T follicular helper cell (primary cell): ENCODE measurements at regions not wholly inside any gene's neighbourhood (a gene's known extent, or its start where the extent isn't known, plus 50 kb on each side); places are given as distances from the start of the nearest gene placed in this dataset.
"Not testable (repeated sequence)": the region's sequence is repeated elsewhere in the genome, so short reads cannot be mapped to it uniquely, and the experiment has no call there.

ENCODE experiments used
- DNase-seq: peaks from one replicate; pipeline ENCODE4 v3.0.0-alpha.2; 2020; ENCODE audit warnings: low read depth

DNA sequence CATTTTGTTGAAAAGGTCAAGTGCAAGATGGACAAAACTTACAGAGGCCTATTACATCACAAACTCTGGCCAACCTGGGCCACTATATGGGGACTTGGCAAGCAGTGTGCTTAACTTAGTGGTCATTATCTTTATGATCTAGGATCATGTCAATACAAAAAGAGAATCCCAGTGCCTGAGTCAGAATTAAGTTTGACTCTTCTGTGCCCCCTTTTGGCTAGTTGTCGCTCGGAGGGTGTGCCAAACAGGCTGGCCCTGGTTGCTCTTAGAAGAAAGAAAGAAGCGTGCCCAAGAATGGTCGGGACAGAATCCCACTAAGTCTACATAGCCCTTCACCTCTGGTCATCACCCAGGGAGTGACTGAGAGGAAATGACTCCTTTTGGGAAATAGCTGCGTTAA, 100.1 kb downstream of the EIF4E start:
- DNase-seq, result peak; percentile 9

DNA sequence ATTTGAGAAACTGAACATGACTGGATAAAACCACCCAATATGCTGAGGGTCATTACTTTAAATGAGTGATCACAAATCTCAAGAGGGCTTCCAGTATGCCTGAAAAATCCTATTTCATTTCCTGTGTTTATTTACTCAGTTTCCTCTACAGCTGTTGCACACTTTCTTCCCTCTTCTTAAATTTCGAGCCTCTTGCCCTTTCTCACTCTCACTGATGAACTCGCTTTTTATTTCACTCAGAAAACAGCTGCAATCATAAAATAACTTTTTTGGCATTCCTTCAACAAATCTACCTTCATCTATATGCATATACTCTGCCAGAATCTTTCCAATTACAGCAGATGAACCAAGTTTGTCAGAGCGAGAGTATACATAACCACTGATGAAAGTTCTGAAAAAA, 101.3 kb downstream of the EIF4E start:
- no peak for DNase-seq

DNA sequence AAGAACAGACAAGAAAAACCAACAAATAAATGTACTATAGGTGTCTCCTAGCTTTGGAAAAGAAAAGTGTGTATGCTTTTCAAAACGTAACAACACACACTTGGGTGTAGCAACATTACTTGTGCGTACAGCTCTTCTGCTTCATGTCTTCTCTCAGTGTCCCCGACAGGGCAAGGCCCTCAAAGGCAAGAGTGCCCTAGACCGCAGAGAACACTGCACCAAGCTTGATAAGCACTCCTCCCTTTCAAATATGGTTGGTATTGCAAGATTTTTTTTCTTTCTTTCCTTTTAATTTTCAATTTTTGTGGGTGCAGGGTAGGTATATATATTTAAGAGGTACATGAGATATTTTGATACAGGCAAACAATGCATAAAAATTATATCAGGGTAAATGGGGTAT, 106.8 kb downstream of the EIF4E start:
- no peak for DNase-seq

DNA sequence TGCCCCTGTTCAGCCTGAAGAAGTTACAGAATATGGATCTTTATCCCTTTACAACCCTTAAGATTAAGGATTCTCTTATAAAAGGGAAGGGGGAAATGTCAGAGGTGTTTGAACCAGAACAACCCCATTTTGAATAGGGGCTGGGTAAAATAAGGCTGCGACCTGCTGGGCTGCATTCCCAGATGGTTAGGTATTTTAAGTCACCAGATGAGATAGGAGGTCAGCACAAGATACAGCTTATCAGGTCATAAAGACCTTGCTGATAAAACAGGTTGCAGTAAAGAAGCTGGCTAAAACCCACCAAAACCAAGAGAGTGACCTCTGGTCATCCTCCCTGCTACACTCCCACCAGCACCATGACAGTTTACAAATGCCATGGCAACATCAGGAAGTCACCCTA, 110.8 kb downstream of the EIF4E start:
- not testable (repeated sequence) for DNase-seq

DNA sequence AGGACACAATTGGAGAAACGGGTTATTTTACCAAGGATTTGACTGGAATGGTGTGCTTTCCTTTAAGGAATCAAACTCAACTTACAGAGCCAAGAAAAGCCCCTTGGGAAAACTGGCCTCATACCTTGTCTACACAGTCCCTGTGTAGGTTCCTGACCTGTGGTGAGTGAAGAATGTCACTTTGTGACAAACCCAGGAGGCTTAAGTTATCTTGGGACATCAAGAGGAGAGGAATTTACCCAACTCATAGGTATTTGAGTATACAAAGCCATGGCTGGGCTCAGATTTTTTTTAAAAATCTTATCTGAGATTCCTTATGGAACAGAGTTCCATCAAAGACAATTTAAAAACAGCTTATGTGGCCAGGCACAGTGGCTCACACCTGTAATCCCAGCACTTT, 112.1 kb downstream of the EIF4E start:
- DNase-seq, result no peak

DNA sequence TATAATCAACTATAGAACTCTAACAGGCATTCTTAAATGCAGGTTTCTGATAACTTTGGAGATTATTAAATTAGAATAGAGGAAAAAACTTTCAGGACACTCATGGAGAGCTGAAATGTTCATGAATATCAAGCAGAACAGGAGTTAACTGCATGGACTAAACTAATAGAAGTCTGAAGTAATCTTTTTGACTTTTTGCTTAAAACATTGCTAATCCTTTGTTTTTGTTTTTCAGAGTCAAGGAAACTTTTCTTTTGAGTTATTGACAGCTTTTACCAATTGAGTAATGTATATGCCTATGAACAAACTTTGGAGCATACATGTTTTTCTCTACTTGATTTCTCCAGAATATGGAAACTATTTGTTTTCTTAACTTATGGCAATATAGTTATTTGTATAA, 112.5 kb downstream of the EIF4E start:
- no peak for DNase-seq

DNA sequence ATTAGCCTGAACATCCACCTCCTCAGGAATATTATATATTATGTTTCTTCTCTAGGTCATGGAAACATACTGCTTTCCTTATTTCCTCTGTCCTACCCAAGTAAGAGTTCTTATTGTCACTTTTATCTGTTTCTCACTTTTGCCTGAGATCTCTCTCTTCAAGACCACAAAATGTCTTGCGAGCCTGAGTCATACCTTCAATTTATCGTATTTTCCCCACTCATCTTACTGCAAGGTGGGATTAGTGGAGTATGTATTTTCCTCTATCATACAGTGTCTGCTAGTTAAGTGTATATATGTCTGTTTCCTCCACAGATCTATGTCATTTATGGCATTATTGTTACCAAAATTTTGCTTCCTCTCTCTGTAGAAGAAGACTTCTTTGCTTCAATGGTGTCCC, 124.5 kb downstream of the EIF4E start:
- DNase-seq, result no peak

DNA sequence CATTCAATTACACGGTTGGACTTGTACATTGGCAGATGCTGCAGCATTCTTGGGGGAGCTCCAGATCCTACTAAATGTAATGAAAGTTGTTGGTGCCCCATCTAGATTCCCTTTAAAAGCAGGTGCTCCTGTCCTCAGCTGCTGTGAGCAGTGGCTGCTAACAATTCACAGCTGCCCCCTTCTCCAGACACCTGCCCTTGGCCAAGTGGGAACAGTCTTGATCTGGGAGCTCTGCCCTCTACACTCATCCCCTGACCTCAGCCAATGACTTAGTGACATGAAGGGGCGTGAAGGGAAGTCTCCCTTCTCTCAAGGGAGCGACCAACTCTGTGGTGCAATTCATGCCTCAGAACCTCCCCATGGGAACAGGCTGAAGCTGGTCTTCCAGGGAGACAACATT, 125.7 kb downstream of the EIF4E start:
- no peak for DNase-seq

DNA sequence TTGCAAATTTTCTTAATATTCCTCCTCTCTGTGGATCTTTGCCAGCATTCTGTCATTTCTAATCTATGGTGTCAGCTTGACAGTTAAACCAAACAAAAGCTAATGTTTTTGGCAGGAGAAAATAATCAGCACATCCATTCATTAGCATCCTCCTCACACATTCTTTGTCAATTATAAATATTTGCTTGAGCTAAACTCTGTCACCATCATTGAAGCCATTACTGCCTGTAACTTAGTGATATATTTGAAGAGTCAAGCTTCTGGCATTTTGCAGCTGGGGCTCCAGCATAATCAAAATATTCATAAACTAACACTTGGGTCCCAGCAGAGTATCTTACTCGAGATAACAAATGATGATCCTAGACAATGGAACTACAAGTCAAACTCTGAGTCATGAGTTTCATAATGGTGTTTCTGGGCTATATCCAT, 126.1 kb downstream of the EIF4E start:
- no peak for DNase-seq

DNA sequence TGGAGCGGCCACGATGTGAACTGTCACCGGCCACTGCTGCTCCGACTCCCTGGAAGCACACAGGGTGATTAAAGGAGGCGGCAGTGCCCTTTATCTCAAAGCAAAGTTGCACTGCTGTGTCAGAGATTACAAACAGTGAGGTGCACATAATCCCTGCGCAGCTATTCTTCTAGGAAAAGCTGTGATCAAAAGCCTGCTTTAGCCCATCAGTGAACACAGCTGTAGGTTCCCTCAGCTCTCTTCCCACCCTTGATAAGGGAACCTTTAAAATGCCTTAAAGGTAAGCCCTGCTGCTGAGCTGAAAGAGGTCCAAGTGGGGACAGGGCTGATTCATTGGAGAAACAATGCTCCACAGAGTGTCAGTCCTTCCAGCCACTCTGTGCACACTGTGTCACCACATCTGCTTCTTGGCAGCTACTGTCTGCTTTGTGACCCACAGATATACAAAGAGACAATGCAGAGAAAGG, 127.6 kb downstream of the EIF4E start:
- DNase-seq, result no peak

DNA sequence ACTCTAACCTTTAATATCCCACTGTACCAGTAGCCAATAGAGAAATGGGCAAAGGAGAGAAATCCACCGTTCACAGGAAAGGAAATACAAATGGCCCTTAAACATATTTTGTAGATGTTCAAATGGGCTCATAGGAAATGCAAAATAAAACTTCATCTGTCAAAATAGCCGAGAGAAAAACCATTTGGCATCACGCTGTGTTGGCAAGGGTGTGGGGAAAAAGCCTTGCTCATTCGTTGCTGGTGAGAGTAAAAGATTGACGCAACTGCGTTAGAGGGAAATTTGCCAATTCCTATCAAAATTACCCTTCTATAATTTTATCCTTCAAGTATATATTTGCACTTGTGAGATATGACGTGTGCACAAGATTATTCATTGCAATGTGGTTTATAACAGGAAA, 131.9 kb downstream of the EIF4E start:
- DNase-seq, result no peak

DNA sequence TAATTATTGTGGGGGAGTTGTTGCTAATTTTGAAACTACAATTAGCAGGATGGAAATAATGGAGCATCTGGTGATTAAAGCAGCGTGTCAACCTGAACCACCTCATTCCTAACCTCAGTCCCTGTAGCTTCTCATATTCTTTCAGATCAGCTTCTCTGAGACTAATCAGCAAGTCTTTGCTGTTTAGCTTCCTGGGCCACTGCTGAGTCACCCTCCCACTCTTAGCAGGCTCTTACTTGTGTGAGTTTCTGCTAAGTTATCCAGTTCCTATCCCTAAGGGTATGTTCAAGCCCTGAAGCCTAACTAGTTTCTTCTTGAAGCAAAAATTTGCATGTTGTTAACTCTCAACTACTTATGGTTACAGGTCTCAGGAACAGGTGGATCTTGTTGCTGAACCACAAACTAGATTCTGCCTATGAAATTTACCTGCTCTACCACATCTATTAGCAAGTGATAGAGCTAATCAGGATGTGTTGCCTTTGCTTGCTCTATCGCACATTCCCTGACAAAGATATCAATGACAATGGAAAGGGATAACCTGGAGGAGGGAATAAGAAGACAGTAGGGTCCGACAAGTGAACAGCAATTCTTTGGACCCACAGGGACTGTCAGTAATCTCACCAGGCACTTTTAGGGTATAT, 134.2 kb downstream of the EIF4E start:
- no peak for DNase-seq

DNA sequence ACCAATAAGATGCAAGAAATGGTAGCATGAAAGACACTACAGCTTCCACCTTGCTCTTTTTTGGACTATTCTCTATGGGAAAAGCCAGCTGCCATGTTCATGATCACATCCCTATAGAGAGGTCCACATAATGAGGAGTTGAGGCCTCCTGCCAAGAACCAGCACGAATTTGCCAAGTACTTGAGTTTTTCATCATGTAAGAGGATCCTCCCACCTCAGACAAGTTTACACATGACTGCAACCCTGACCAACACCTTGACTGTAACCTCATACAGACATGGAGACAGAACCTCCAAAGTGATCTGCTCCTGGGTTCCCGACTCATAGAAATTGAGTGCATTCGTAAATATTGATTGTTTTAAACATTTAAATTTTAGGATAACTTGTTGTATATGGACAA, 135.2 kb upstream of the TSPAN5 start:
- no peak for DNase-seq

DNA sequence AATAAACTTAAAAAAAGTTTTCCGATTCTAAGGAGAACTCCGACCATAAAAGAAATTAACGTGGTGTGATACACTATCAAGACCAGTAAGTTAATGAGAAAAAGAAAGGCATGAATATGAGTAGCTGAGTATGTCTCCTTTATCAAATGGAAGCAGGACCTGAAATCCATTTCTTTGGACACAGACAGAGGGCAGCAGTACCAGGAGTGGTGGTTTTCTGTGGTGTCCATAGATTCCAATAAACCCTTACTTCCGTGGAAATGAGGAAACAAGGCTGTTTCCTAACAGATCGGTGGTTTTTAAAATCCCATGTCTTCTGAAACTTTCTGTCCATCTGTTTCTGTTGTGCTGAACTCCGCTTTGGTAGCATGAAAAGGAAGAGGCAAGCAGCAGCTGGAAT, 128.5 kb upstream of the TSPAN5 start:
- DNase-seq, result no peak

DNA sequence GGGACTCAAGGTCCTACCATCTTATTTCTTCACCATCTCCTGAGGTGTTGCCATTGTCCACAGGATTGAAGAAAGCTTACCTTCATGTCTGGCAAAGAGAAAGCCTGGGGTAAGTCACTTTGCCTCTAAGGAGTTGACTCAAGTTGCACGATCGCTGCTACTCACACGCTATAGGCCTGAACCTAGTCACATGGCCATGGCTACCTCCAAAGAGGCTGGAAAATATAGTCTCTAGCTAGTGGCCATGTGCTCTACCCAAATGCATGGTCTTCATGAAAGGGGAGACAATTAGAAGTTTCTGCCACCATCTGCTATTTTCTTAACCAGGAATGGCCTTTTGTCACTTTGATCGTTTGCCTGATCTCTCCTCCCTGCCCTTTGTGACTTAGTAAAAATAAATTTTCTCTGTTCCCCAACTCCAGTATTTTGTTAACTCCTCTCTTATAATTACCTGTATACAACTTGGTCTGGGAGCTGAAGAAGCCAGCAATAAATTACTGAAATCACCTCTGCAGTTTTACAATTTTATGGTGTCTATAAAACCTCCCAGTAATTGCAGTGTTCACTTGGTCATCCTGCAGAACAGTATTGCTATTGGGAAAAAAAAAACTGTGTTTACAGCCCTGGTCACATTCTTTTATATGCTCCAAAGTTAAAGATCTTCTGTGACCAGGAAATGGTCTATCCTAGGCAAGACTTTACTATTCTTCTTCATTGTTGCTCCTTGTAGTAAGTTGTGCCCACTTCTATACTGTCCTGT, 126.7 kb upstream of the TSPAN5 start:
- no peak for DNase-seq

DNA sequence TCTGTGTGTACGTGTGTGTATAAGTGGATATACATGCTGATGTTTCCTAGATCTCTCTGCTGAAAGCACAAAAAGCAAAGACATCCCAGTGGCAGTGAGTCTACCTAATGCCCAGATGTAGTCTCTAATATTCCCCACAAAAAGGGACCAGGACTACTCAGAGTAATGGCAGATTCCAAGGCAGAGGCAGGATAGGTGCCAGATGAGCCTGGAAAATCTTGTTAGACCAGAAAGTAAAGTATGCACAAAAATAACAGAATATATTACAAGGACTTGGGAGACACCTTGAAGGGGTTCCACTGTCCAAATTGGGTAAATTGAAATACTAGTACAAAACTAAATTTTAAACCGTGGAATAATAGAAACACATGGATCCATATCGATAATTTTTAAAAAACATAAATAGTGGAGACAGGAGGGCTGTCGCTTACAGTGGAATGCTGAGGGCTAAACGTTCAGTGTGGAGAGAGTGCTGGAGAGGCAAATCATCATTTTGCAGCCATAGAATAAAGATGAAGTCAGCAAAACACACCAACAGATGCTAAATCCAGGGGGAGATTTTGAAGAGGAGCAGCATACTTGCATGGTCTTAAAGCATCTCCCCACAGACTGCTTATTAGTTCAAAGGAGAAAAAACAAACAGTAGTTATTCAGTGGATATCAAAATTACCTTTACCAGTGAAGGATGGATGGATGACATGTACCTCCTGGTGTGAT, 123.4 kb upstream of the TSPAN5 start:
- no peak for DNase-seq

DNA sequence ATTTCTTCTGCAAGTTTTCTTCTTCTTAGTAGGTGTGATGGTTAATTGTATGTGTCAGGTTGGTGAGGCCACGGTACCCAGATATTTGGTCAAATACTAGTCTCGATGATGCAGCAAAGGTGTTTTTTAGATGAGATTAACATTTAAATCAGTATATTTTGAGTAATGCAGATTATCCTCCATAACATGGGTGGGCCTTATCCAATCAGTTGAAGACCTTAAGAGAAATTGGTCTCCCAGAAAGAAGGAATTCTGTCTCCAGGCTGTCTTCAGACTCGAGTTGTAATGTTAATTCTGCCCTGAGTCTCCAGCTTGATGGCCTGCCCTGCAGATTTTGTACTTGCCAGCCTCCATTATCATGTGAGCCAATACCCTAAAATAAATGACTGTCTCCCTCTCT, 122.5 kb upstream of the TSPAN5 start:
- DNase-seq, result no peak

DNA sequence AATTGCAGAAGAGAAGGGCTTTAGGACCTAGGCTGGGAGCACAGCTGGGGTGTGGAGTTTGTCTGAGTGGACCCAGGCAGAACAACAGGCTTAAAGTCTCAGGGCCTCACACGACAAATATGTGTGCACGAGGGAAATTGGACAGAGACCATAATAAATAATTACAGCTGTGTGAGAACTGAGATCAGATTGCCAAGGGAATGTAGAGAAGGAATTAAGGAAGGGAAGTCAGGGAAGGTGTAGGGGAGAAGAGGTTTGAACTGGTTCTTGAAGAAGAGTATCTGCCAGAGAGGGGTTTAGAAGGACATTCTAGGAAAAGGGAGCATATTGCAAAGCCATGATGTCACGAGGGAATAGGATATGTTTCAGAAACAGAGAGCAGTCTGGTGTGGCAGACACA, 120.7 kb upstream of the TSPAN5 start:
- DNase-seq, result no peak

DNA sequence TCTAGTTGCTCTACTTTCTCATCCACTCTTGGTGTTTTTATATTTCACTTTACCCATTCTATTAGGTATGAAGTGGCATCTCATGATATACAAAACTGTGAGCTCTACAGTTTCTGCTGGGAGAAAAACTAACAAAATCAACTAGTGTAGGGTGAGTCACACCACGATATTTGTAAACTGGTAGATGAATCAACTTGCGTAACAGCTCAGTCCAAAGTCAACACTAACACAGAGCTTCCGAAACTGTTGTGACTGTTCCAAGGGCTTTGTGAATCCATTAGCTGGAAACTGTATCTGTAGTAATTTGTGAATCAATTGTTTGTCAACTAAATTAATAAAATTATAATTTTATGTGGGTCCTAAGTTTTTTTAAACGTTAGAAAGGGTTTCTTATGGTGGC, 119.8 kb upstream of the TSPAN5 start:
- no peak for DNase-seq

DNA sequence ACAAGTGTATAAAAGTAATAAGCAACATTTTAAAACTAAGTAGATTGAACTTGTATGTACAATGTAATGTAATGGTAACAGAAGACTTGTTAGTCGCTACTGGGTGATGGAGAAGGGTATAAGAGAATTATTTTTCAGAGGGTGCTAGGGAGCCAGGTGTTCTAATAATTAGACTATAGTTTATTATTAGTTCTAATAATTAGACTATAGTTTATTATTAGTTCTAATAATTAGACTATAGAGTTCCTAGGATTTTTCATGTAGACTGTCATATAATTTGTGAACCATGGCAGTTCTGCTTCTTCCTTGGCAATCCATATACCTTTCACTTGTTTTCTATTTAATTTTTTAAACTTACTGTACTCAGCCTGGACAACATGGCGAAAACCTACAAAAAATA, 117.3 kb upstream of the TSPAN5 start:
- no peak for DNase-seq

DNA sequence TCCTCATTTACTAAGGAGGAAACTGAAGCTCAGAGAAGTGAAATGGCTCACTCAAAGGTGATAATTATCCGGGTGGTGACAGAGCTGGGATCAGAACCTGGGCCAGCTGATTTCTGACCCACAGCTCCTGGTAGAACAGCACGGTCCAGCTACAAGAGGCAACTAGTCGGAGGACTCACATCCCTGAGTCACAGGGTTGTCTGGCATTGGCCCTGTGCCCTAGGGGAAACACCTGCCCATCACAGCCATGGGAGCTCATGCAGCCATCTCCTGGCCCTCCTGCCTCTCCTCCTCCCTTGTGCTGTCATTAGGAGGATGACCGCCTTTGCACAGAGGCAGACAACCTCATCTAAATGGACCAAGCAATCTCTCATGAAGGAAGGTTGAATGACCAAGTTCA, 115.2 kb upstream of the TSPAN5 start:
- DNase-seq, result no peak

DNA sequence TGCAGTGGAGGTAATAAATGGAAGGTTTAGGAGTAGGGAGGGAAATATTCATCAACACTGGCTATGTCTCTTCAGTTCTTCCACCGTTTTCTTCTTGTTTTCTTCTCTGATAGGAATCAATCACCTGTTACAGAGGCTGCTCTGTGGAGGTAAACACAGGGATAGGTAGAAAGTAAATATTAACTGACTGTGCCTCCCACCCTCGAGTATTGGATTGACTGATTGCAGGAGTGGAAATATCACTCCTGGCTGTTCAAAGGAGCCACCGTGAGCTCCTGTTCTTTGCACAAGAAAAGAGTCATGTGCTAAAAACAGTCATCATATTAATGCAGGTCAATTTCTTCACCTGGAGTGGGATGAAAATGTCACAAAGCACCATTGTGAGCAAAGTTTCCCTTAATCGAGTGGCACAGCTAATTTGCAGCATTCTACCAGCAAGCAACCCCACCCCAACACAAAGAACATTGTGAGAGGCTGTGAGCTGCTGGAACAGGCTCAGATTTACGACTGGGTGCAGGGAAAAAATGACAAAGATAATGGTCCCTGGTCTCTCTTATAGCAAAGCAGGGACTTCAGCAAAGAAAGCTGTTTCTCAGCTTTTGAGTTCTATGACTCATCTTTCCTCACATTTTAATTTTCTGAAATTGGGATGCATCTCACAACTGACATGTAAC, 113.7 kb upstream of the TSPAN5 start:
- no peak for DNase-seq

DNA sequence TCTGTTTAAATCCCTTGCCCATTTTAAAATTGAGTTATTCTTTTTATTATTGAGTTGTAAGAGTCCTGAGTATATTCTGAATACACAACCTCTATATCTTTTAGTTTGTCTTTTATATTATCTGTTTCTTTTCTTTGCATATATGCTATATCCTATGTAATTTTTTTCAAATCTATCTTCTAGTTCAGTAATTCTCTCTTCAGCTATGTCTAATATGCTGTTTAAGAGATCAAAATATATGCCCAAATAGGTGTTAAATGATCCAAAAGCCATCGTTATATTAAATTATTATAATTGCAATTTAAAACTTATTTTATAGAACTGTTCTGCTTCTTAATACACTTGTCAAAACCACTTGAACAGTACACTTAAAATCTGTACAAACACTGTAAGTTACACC, 107.4 kb upstream of the TSPAN5 start:
- DNase-seq, result no peak
